GM12874 (cell line): ENCODE measurements at regions not wholly inside any gene's neighbourhood (a gene's known extent, or its start where the extent isn't known, plus 50 kb on each side); places are given as distances from the start of the nearest gene placed in this dataset.

Experiments used
- TF ChIP-seq, protein P1 (sequence below): IDR thresholded peaks from 2 replicates; pipeline ENCODE4 v1.5.1; 2011; ENCODE audit warnings: low read depth, mild to moderate bottlenecking, control low read depth, low read length, moderate library complexity; ENCODE audit not compliant: insufficient read depth

DNA sequence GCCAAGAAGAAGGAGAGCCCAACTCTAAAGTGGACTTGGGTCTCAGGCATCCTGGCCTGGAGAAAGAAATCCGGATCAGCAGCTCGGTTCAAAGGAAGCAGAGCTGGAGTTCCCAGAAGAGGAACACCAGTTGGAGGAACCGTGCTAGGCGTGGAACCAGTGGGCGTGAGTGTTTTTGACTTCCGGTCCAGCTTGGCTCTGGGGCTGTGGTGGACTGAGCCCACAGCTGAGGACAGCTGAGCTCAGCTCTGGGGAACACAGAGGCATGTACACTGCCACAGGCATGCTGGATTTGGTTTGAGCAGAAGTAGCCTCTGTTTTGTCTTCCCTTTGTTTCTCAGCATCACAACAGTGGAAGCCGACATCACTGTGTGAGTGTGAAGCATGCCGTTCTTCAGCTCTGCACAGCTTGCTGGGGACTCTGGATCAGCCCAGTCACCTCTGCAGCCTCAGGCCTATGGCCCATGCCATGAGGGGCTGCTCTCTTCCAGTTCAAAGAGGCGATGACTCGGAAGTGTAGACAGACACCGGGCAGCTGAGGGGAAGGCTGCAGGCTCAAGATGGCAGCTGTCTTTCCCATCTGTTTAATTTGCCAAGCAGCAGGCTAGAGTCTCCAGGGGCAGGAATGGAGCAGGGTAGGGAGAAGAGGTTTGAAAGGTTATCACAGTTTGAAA lies 185.8 kb upstream of the UBE3A start:
- TF ChIP-seq, protein P1, sequence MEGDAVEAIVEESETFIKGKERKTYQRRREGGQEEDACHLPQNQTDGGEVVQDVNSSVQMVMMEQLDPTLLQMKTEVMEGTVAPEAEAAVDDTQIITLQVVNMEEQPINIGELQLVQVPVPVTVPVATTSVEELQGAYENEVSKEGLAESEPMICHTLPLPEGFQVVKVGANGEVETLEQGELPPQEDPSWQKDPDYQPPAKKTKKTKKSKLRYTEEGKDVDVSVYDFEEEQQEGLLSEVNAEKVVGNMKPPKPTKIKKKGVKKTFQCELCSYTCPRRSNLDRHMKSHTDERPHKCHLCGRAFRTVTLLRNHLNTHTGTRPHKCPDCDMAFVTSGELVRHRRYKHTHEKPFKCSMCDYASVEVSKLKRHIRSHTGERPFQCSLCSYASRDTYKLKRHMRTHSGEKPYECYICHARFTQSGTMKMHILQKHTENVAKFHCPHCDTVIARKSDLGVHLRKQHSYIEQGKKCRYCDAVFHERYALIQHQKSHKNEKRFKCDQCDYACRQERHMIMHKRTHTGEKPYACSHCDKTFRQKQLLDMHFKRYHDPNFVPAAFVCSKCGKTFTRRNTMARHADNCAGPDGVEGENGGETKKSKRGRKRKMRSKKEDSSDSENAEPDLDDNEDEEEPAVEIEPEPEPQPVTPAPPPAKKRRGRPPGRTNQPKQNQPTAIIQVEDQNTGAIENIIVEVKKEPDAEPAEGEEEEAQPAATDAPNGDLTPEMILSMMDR: no peak

DNA sequence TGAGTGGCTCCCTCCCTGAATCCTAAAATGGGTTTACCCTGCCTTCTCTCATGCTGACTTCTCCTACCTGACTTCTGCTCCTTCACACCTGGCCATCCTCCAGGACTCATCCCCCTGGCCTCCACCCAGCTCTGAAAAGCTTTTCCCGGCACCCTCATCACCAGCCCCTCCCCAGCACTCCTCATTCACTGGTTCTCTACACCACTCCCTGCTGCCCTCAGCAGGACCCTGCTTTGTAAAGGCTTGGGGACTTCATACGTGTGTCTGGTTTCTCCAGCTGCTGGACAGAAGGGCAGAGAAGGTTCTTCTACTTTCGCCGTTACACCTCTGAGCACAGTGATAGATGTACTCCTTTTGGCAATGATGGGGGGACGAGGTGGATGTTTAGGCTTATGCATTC lies 184.9 kb upstream of the UBE3A start:
- TF ChIP-seq, protein P1: no peak

DNA sequence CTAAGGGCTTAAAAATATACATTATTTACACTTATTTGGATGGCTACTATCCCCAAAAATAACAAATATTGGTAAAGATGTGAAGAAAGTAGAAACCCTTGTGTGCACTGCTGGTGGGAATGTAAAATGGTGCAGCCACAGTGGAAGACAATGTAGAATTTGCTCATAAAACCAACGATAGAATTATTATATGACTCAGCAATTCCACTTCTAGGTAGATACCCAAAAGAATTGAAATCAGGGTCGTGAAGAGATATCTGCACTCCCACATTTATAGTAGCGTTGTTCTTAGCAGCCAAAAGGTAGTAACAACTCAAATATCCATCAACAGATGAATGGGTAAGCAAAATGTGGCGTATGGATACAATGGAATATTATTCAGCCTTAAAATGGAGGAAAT lies 181.6 kb upstream of the UBE3A start:
- TF ChIP-seq, protein P1: no peak

DNA sequence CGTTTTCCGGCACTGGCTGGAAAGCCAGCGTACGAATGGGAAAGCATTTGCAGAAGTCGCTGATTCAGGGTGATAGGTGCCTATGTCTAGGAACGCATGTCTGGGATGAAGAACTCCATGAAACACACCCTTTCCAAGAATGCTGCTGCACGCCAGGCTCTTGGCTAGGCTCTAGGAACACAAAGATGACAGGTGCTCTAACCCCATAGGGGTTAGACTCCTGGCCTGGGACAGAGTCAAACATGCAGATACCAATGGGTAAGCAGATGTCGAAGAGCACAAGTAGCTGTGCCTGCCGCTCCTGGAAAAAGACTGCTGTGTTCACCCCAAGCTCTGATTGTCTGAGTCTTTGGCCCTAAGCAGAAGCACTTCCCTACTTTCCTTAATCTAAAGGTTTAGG lies 180.9 kb upstream of the UBE3A start:
- TF ChIP-seq, protein P1: no peak

DNA sequence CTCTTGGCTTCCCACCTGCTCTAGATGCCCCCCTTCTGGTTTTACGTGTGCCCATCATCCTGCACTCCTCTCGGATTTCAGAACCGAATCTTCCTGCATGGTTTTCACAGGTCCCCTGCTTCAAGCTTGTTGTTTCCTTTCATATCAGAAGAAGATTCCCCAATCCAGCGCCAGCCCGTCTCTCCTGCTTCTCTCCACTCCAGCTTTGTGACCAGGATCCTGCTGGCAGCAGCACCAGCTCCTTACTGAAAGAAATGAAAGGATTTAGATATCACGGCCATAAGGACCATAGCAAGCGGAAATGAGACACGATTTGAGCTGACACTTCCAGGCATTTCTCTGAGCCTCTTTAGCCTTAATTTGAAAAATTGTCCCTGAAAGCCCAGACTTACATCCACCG lies 180.3 kb upstream of the UBE3A start:
- TF ChIP-seq, protein P1: no peak

DNA sequence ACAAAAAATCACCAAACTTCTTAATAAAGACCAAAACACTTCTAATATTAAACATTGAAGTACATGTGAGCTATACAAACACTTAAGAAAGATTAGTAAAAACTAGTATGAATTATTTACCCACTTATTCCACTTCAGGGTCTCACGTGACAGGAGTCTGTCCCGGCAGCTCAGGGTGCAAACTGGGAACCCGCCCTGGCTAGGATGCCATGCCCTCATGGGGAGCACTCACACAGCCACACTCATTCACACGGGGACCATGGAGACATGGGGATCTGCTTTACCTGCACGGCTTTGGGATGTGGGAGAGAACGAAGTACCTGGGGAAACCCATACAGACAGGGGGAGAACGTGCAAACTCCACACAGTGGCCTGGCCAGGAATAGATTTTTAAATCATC lies 179.3 kb upstream of the UBE3A start:
- TF ChIP-seq, protein P1: no peak

DNA sequence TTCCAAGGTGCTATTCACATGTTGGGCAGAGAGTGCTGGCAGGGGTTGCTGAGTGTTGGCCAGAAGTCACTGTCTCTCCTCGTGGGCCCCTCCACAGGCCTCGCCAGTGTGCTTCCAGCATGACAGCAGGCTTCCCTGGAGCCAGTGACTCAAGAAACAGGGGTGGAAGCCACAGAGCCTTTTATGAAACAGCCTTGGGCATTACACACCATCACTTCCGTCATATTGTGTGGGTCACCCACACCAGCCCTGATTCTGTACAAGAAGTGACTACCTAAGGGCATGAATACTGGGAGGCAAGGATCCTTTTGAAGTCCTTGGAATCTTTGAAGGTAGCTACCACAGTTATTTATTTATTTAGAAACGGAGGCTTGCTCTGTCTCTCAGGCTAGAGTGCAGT lies 177.6 kb upstream of the UBE3A start:
- TF ChIP-seq, protein P1: no peak
